Skeletal muscle tissue (tissue), 3 donors: ENCODE measurements at regions not wholly inside any gene's neighbourhood (a gene's known extent, or its start where the extent isn't known, plus 50 kb on each side); places are given as distances from the start of the nearest gene placed in this dataset.

Experiments
- H3K27ac ChIP-seq: one replicate; pipeline ENCODE4 v1.7.0; 2013; ENCODE audit warnings: mild to moderate bottlenecking, low read depth, low read length, inconsistent platforms
- H3K27me3 ChIP-seq, 3 donors: one replicate each; pipeline ENCODE4 v1.7.0; 2013; ENCODE audit warnings: low read length in 3 of 3; ENCODE audit not compliant: control insufficient read depth in 3 of 3, insufficient read depth in 3 of 3
- H3K36me3 ChIP-seq, 3 donors: one replicate each; pipeline ENCODE4 v1.7.0; 2013; ENCODE audit warnings: low read length in 3 of 3; ENCODE audit not compliant: control insufficient read depth in 3 of 3, insufficient read depth in 3 of 3
- H3K4me1 ChIP-seq, 3 donors: one replicate each; pipeline ENCODE4 v1.7.0; 2013; ENCODE audit warnings: low read length in 3 of 3, mild to moderate bottlenecking in 3 of 3; ENCODE audit not compliant: control insufficient read depth in 3 of 3, insufficient read depth in 3 of 3
- H3K4me3 ChIP-seq, 3 donors: one replicate each; pipeline ENCODE4 v1.7.0; 2013; ENCODE audit warnings: low read length in 3 of 3
- H3K9ac ChIP-seq, 3 donors: one replicate each; pipeline ENCODE4 v1.7.0; 2013; ENCODE audit warnings: low read length in 3 of 3, mild to moderate bottlenecking in 3 of 3, moderate library complexity in 2 of 3, low read depth in 1 of 3
- H3K9me3 ChIP-seq, 3 donors: one replicate each; pipeline ENCODE4 v1.7.0; 2013; ENCODE audit warnings: low read length in 3 of 3; ENCODE audit not compliant: control insufficient read depth in 3 of 3
- donor health status: Osteomylitis.

DNA sequence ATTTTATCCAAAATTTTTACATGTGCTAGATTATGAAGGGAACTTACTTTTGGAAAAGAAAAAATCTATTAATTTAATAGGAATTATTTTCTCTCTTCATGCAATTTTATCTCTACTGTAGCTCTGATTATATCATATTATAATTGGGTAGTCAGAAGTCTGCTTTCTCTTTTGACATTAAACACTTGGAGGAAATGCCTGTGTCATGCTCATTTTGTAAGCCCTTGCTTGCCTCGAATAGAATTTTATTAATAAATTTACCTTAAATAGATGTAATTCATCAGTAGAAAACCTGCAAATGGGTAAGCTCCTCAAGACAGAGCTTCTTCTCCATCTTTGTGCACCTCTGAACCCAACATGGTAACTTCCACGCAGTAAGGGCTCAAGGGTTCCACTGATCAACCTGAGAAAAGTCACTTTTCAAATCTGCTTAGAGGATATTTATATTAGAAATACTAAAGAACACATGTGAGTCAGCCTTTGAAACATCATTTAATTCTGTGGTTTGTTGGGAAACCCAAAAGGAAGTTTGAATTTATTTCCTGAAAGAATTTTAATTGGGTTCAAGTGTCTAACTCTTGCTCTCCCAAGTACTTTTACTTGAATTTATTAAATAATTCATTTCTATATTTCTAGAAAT is 266.0 kb downstream of the ALDH8A1 start:
- H3K27me3 ChIP-seq, result no peaks in the 10 kb centered on the region
- no peak overlapping the region for H3K27ac ChIP-seq
- no peak overlapping the region for H3K4me3 ChIP-seq
- no peak overlapping the region for H3K9ac ChIP-seq
- no peaks in the 10 kb centered on the region for H3K9me3 ChIP-seq
- peaks cover 0 to 4% (median 2%) of the 10 kb centered on the region in 3 donors for H3K4me1 ChIP-seq
- H3K36me3 ChIP-seq, result no peaks in the 10 kb centered on the region

DNA sequence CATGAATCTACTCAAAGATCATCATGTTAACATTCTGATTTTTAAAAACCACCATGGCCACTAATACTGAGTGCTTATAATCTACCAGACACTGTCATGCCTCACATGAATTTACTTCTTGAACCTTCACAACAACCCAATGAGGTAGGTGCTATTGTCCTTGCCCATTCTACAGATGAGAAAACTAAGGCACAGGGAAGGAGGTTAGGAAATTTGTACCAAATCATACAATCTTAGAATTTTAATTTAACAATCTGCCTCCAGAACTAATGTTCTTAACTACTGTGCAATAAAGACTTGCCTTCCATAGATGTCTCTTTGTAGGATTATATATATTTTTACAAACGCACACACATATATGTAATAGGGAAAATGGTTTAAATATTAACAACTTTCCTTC is 269.5 kb downstream of the ALDH8A1 start:
- Histone ChIP-seq H3K9ac (no peak overlapping the region), H3K27ac (no peak overlapping the region), H3K4me1 (no peaks in the 10 kb centered on the region), H3K36me3 (no peaks in the 10 kb centered on the region), H3K27me3 (no peaks in the 10 kb centered on the region), H3K9me3 (no peaks in the 10 kb centered on the region), H3K4me3 (no peak overlapping the region)

DNA sequence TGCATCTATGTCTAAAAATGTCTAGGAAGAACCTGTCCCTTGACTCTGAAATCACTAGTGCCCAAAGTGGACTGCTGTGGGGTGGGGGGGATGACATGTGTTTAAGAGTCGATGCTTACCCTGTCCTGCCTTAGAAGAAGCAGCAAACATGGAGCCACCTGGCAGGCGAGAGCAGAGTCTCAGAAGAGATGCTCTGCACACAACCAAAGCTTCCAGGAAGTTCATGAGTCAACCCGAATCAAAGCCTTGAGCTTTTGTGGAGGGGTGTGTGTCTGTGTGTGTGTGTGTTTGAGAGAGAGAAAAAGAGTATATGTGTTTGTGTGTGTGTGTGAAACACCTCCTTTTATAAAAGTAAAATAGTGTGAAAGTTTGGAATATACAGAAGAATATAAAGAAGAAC is 269.9 kb downstream of the ALDH8A1 start:
- H3K9ac ChIP-seq, result no peak overlapping the region
- H3K27ac ChIP-seq, result no peak overlapping the region
- no peaks in the 10 kb centered on the region for H3K9me3 ChIP-seq
- H3K27me3 ChIP-seq, result no peaks in the 10 kb centered on the region
- no peaks in the 10 kb centered on the region for H3K36me3 ChIP-seq
- no peaks in the 10 kb centered on the region for H3K4me1 ChIP-seq
- H3K4me3 ChIP-seq, result no peak overlapping the region

DNA sequence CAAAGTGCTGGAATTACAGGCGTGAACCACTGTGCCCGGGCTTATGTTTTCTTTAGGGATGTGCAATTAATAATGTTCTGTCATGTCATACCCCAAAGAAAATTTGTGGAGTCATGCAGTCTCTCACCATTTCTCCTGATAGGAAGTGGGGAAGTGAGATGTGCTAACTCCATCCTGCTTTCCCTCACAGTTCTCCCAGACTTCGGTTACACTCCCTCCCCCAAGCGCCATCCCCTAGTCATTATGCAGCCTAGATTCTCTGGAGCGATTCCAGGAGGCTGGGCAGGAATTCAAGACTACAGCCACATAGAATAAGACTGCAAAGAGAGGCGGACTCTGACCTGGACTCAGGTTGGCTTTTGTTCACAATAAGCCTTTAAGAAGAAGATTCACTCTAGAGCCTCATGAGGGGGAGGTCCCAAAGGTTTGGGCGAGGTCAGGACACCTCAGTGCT is 271.4 kb downstream of the ALDH8A1 start:
- Histone ChIP-seq H3K4me1 (no peaks in the 10 kb centered on the region), H3K27me3 (no peaks in the 10 kb centered on the region), H3K27ac (no peak overlapping the region), H3K4me3 (no peak overlapping the region), H3K9me3 (no peaks in the 10 kb centered on the region), H3K9ac (no peak overlapping the region), H3K36me3 (no peaks in the 10 kb centered on the region)

DNA sequence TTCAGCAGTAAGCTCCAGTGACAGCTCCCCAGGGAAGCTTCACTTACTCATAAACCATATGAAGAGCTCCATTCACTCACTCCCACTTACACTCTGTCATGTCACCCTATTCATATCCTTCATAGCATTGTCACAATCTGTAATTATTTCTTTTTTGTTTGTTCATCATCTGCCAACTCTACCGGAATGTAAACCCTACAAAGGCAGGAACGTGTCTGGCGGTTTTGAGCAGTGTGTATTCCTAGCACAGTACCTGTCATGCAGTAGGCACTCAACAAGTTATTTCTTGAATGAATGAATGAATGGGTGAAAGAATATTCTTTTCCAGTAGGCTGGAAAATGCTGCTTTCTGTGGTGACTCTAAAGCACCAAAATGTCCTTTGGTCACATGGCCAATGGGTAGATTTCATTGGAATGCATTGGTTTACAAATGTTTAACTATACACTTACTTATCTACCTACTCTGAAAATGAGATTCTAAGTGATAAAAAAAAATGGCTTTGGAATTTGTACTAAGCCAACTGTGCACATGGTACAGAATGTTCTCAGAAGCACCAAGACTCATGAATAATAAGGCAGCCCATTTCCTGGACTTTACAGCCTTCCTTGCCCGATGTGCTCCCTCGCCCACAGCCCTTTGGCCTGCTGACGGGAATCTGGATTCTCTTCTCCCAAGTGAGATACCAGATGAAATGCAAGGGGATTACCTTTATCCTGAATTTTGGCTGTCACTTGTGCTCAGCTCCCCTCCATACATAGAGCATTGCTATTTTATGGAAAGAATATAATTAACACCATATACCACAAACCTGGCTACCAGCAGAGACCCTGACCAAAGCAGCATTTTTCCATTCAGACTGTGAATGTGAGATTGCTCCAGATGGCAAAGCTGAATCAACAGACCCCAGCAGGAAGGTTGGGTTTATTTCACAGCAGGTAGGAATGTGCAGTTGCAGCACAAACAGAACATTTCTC is 273.3 kb downstream of the ALDH8A1 start:
- H3K9me3 ChIP-seq, result no peaks in the 10 kb centered on the region
- no peaks in the 10 kb centered on the region for H3K27me3 ChIP-seq
- H3K4me3 ChIP-seq, result no peak overlapping the region
- H3K9ac ChIP-seq, result no peak overlapping the region
- no peak overlapping the region for H3K27ac ChIP-seq
- no peaks in the 10 kb centered on the region for H3K4me1 ChIP-seq
- no peaks in the 10 kb centered on the region for H3K36me3 ChIP-seq

DNA sequence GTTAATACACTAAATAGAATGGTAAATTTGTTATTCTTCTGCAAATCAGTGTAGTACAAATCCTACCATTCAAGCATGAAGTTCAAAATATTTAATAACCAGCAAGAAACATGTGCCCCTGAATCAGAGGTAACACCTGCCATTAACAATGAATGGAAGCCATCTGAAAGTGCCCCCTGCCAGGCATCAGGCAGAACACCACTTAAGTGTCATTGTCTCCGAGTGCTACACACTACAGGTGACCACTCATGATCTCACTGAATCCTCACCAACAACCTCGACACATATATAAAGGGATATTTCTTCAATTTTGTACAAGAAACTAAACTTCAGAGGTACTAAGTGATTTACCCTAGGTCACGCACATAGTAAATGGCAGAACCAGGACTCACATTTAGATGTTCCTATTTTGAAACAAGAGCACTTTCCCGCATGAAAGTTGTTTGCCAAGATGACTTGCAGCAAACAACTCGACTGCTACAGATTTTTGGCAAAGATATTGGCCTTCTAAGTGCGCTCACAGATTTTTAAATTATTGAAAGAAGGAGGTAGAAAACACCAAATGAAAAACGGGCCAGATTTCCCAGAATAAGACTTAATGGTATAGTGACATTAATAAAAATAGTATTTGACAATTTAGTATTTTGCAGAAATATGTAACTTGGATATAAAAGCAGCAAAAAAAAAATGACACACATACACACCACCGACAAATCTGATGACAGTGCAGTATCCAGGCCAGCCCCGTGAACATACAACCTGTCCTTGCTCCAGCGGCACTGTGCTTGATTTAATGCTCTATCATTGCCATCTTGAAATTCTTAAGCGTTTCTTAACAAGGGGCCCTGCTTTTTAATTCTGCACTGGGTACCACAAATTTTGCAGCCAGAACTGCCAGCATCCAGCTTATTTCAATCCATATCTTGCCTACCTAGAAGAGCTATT is 274.5 kb downstream of the ALDH8A1 start:
- Histone ChIP-seq H3K4me3 (no peak overlapping the region), H3K36me3 (no peaks in the 10 kb centered on the region), H3K9ac (no peak overlapping the region), H3K27ac (no peak overlapping the region), H3K9me3 (no peaks in the 10 kb centered on the region), H3K27me3 (no peaks in the 10 kb centered on the region), H3K4me1 (no peaks in the 10 kb centered on the region)

DNA sequence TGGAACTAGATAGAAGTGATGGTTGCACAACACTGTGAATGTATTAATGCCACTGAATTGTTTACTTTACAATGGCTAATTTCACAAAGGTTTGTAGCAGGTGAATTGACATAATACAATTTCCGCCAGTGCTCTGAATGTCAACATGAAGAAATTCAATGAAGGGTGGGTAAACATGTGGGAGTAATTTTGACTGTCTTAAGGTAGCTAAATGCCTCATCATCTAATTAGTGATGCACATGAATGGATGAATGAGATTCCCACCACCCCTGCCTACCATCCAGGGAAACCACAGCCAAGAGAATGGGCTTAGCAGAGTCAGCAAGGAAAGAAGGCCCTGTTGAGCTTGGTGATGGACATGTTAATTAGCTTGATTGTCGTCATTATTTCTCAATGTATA is 275.3 kb downstream of the ALDH8A1 start:
- Histone ChIP-seq H3K9ac (no peak overlapping the region), H3K27me3 (no peaks in the 10 kb centered on the region), H3K27ac (no peak overlapping the region), H3K36me3 (no peaks in the 10 kb centered on the region), H3K4me3 (no peak overlapping the region), H3K9me3 (no peaks in the 10 kb centered on the region), H3K4me1 (no peaks in the 10 kb centered on the region)

DNA sequence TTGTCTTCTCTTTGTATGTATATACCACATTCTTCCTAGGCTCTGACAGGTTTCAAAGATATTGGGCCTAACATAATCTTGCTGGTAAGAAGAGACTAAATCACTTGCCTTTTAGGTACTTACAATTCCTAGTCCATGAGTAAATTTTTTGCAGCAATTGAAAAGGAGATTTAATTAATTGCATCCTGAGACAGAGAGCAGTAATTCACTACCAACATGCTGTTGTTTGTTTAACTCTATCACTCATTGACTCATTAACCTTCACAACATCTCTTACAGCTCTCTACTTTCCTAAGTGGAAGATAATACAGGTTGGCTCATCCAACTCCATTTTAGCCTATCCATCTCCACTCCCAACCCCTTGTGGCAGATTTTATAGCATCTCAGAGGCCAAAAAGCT is 280.4 kb downstream of the ALDH8A1 start:
- H3K9me3 ChIP-seq, result no peaks in the 10 kb centered on the region
- H3K27ac ChIP-seq, result no peak overlapping the region
- H3K27me3 ChIP-seq, result no peaks in the 10 kb centered on the region
- H3K9ac ChIP-seq, result no peak overlapping the region
- H3K4me3 ChIP-seq, result no peak overlapping the region
- H3K4me1 ChIP-seq, result no peaks in the 10 kb centered on the region
- H3K36me3 ChIP-seq, result no peaks in the 10 kb centered on the region

DNA sequence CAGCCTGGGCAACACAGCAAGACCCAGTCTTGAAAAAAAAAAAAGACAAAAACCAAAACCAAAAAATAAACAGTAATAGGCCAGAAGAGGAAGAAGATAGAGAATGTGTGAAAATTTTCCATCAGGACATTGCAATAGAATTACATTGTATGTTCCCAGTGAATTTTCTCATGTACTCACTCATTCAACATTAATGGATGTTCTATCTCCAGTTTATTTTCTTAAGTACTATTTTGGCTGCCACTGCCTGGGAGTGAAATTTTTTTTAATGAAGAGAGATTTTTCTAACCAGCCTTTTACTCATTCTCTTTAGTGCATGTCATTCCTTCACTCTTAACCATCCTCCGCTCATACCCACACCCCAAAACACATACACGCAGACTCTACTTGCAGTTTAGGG is 282.8 kb downstream of the ALDH8A1 start:
- no peaks in the 10 kb centered on the region for H3K27me3 ChIP-seq
- no peaks in the 10 kb centered on the region for H3K9me3 ChIP-seq
- no peaks in the 10 kb centered on the region for H3K4me1 ChIP-seq
- H3K27ac ChIP-seq, result no peak overlapping the region
- H3K36me3 ChIP-seq, result no peaks in the 10 kb centered on the region
- H3K9ac ChIP-seq, result no peak overlapping the region
- H3K4me3 ChIP-seq, result no peak overlapping the region
